22Rv1 (cell line): ENCODE measurements at regions not wholly inside any gene's neighbourhood (a gene's known extent, or its start where the extent isn't known, plus 50 kb on each side); places are given as distances from the start of the nearest gene placed in this dataset.

Source experiments
- H3K27ac ChIP-seq: fragments of 450-650 bp; 2 replicates; pipeline ENCODE4 v1.5.1; 2017
- ZFX ChIP-seq: fragments of 450-650 bp; IDR thresholded peaks from 2 replicates; pipeline ENCODE4 v1.6.1; 2017; ENCODE audit warnings: antibody characterized with exemption, borderline replicate concordance
- TF ChIP-seq, protein P1 (sequence below): fragments of 450-650 bp; IDR thresholded peaks from 2 replicates; pipeline ENCODE4 v1.5.1; 2017; ENCODE audit warnings: mild to moderate bottlenecking

DNA sequence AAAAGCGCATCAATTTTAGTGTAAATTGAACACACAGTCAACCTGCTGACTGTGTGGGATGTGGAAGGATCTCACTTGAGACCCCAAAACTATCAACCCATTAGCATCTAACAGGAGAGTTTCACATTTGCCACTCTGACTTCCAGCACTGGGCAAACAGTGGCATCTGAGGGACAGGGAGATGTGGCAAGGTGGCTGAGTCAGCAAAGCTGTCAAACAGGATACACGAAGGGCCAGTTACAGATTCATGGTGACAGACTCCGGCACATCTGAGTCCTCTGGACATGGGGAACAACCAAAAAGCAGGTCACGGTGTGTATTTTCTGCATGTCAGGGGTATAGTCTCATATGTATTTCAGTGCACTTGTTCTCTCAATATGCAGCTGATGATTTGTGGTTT lies 573.4 kb upstream of the PPP2R3A start:
- TF ChIP-seq, protein P1, sequence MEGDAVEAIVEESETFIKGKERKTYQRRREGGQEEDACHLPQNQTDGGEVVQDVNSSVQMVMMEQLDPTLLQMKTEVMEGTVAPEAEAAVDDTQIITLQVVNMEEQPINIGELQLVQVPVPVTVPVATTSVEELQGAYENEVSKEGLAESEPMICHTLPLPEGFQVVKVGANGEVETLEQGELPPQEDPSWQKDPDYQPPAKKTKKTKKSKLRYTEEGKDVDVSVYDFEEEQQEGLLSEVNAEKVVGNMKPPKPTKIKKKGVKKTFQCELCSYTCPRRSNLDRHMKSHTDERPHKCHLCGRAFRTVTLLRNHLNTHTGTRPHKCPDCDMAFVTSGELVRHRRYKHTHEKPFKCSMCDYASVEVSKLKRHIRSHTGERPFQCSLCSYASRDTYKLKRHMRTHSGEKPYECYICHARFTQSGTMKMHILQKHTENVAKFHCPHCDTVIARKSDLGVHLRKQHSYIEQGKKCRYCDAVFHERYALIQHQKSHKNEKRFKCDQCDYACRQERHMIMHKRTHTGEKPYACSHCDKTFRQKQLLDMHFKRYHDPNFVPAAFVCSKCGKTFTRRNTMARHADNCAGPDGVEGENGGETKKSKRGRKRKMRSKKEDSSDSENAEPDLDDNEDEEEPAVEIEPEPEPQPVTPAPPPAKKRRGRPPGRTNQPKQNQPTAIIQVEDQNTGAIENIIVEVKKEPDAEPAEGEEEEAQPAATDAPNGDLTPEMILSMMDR, result no peak
- no peak for TF ChIP-seq ZFX
- H3K27ac ChIP-seq, result no peak overlapping the region

DNA sequence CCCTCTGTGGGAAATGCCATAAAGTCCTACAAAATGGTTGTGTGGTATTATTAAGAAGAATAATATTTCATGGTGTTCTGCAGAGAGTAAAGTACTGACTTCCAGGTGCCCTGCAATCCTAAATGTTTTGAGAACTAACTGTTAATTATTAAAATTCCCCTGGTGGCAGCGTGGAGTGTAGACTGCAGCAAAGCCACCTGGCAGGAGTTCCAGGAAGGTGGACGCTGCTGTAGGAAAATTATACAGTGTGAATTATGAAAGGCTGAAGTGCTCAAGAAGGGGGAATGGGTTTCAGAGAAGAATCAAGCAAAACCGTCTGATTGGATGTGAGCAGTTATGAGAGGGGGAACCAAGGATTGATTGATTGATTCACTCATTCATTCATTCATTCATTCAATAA lies 572.4 kb upstream of the PPP2R3A start:
- TF ChIP-seq, protein P1, result no peak
- no peak overlapping the region for H3K27ac ChIP-seq

DNA sequence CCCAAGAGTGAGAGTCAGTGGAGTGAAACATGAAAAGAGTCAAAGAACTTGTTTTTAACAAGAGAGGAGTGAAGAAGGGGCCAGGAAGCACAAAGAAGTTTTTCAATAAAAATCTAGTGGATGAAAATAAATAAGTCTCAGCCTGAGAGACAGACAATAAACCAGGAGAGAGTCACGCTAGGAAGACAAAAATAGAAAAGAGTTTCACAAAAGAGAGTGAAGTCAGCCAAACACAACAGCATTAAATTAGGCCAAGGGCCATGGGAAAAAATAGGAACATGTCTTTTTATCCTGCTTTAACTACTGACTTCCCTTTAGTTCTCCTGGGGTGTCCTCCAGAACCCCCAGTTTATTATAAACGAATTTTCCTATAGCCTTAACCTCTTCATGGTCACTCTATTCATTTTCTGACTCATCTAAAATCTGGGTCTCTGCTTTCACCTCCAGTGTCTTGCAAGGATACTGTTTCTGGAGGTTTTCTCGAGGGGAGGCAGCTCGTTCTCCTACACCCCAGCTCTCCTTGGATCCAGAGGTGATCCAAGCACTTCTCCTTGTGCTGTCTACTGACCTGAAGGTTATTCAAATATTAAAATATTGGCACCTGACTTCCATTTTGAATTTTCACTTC lies 571.5 kb upstream of the PPP2R3A start:
- TF ChIP-seq ZFX, result no peak
- TF ChIP-seq, protein P1, result no peak
- H3K27ac ChIP-seq, result no peak overlapping the region

DNA sequence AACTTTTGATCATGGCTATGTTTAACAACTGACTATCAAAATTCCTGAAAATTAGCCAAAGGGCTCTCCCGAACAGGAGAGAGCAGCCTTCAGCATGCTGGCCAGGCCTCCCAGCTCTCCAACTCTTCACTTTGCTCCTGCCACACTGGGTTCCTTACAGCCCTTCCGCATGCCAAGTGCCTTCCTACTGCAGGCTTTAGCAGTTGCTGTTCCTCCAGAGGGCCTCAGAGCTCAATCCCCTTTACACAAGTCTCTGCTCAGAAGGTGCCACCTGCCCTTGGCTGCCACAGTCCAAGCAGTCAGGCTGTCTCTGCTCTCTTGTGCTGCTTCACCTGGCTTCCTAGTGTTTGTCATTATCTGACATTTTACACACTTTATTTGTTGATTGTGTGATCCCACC lies 553.1 kb upstream of the PPP2R3A start:
- no peak for TF ChIP-seq ZFX
- TF ChIP-seq, protein P1, result no peak
- no peak overlapping the region for H3K27ac ChIP-seq

DNA sequence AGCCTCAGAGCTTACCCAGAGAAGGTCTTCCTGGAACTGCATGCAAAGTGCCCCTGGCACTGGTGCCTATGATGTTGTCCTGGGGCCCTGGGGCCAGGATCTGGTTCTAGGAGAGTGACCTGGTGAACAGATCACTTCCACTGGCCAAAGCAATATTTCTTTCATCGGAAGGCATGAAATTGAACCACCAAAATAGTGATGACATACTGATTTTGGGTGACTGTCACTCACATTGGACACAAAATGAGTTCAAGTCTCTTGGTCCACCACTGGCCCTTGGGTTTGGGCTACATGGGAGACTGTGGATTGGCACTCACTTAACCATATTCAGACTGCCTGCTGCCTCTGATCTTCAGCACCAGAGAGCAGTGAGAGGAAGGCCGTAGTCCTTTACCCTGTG lies 549.3 kb upstream of the PPP2R3A start:
- TF ChIP-seq, protein P1, result no peak
- TF ChIP-seq ZFX, result no peak
- H3K27ac ChIP-seq, result no peak overlapping the region

DNA sequence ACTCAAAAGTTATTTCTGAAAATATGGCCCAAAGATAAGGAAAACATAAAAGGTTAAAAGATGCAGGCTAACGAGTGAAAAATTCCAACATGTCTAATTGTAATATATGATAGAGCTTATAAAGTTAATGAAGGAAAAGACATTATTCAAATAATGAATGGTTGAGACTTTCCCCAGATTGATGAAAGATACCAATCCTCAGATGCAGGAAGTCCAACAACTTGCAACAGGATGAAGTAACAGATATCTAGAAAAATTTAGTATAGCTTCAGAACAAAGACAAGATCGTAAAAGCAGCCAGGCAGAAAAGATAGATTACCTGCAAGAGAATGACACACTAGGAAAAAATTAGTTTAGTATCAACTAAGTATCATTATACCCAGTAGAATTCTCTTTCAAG lies 546.4 kb upstream of the PPP2R3A start:
- no peak for TF ChIP-seq ZFX
- TF ChIP-seq, protein P1, result no peak
- H3K27ac ChIP-seq, result no peak overlapping the region

DNA sequence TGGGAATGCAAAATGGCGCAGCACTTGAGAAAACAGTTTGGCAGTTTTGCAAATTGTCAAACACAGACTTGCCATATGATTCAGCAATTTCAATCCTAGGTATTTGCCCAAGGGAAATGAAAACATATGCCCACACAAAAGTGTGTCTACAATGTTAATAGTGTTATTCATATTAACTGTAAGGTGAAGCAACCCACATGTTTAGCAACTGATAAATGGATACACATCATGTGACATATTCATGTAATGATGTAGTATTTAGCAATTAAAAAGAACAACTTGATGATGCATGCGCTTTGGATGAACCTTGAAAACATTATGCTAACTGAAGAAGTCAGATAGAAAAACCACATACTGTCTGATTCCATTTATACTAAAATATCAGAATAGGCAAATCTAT lies 539.0 kb upstream of the PPP2R3A start:
- no peak overlapping the region for H3K27ac ChIP-seq
- TF ChIP-seq, protein P1, result no peak
- no peak for TF ChIP-seq ZFX
